Suprapubic skin (tissue), 3 donors: ENCODE measurements at regions not wholly inside any gene's neighbourhood (a gene's known extent, or its start where the extent isn't known, plus 50 kb on each side); places are given as distances from the start of the nearest gene placed in this dataset.

Experiments
- POLR2A ChIP-seq, 2 donors: fragments of 450-650 bp; IDR thresholded peaks; one replicate each; pipeline ENCODE4 v1.6.1; 2017; ENCODE audit warnings: antibody characterized with exemption in 2 of 2, mild to moderate bottlenecking in 2 of 2, moderate library complexity in 2 of 2
- TF ChIP-seq, protein P1 (sequence below), 2 donors: fragments of 200-600 bp in 1 of 2; fragments of 450-650 bp in 1 of 2; sonication (generic) in 1 of 2; IDR thresholded peaks; one replicate each; pipeline ENCODE4 v1.5.1; 2016 to 2019; ENCODE audit warnings: antibody characterized with exemption in 2 of 2, mild to moderate bottlenecking in 1 of 2, moderate library complexity in 1 of 2

DNA sequence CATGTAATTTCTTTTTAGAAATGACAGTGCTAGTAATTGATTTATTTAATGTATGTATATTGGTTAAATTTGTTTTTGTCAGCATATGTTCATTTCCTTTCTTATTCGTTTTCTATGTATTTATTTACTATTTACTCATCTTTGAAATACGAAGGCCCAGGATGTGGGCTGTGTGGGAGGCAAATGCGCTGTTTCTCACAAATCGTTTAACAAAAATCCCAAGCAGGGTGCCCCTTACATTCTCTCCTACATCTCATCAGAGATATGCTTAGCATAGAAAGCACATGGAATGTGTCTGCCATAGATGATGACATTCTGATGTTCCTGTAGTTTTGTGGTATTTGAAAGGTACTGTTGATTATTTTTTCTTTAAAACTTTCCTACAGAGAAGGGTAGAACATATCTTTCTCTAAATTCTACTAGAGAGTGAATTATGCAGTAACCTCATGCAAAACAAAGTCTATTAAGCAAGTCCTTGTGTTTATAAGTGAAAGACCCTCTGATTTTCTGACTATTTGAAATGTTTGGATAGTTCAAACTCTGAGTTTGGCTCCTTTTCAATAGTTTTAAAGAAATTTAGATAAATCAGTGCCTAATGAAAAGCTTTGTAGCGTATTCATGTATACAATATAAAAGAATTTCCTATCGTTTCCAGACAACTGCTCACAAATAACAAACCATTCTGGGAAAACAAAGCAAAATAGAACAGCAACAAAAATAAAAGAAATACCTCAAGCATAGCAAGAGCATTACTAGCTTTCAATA, 111.1 kb upstream of the VGLL3 start:
- no peak for TF ChIP-seq POLR2A (IDR thresholded peaks at IDR 0.05)
- TF ChIP-seq, protein P1, sequence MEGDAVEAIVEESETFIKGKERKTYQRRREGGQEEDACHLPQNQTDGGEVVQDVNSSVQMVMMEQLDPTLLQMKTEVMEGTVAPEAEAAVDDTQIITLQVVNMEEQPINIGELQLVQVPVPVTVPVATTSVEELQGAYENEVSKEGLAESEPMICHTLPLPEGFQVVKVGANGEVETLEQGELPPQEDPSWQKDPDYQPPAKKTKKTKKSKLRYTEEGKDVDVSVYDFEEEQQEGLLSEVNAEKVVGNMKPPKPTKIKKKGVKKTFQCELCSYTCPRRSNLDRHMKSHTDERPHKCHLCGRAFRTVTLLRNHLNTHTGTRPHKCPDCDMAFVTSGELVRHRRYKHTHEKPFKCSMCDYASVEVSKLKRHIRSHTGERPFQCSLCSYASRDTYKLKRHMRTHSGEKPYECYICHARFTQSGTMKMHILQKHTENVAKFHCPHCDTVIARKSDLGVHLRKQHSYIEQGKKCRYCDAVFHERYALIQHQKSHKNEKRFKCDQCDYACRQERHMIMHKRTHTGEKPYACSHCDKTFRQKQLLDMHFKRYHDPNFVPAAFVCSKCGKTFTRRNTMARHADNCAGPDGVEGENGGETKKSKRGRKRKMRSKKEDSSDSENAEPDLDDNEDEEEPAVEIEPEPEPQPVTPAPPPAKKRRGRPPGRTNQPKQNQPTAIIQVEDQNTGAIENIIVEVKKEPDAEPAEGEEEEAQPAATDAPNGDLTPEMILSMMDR (IDR thresholded peaks at IDR 0.05) = no peak
